HUES64 (cell line): ENCODE measurements at regions not wholly inside any gene's neighbourhood (a gene's known extent, or its start where the extent isn't known, plus 50 kb on each side); places are given as distances from the start of the nearest gene placed in this dataset.
"Not testable (repeated sequence)": the region's sequence is repeated elsewhere in the genome, so short reads cannot be mapped to it uniquely, and the experiment has no call there.

ENCODE experiments used
- H3K27ac ChIP-seq: 2 replicates; pipeline ENCODE4 v1.7.0; 2013; ENCODE audit warnings: low read depth, low read length, inconsistent platforms
- H3K27me3 ChIP-seq: 2 replicates; pipeline ENCODE4 v1.6.1; 2013; ENCODE audit warnings: mild to moderate bottlenecking, low read length; ENCODE audit not compliant: insufficient read depth
- H3K36me3 ChIP-seq: 2 replicates; pipeline ENCODE4 v1.6.1; 2013; ENCODE audit warnings: mild to moderate bottlenecking, low read length; ENCODE audit not compliant: insufficient read depth
- H3K4me1 ChIP-seq: 2 replicates; pipeline ENCODE4 v1.6.1; 2013; ENCODE audit warnings: mild to moderate bottlenecking, low read length, moderate library complexity; ENCODE audit not compliant: insufficient read depth
- H3K4me3 ChIP-seq: 2 replicates; pipeline ENCODE4 v1.5.1; 2013; ENCODE audit warnings: mild to moderate bottlenecking, low read length, moderate library complexity
- H3K9ac ChIP-seq: 2 replicates; pipeline ENCODE4 v1.6.1; 2013; ENCODE audit warnings: mild to moderate bottlenecking, low read depth, low read length
- H3K9me3 ChIP-seq: 2 replicates; pipeline ENCODE4 v1.6.1; 2013; ENCODE audit warnings: low read depth, low read length; ENCODE audit not compliant: insufficient read depth
- WGBS: fragments of 150-250, 120-280 bp; methylation state at CpG from one replicate; pipeline ENCODE4 v1.1.7; 2013; ENCODE audit warnings: missing lambda C conversion rate; 5-methylcytosine and 5-hydroxymethylcytosine counted together

- Histone ChIP-seq H3K9me3 (peaks cover 17% of the 10 kb centered on the region; the same call in 1 of the 2 replicates), H3K27ac (no peak overlapping the region), H3K36me3 (no peaks in the 10 kb centered on the region), H3K4me3 (no peak overlapping the region), H3K4me1 (no peaks in the 10 kb centered on the region), H3K9ac (no peak overlapping the region), H3K27me3 (no peaks in the 10 kb centered on the region)
- WGBS: 88% methylated on average over 1 of the region's 1 CpG
These were observed 52.2 kb upstream of the PAX3 start for GRCh38 chr2:222351035-222351434.

- WGBS: 95% methylated on average over 1 of the region's 4 CpGs
These were observed 54.2 kb upstream of the PAX3 start for GRCh38 chr2:222352981-222353380.

GRCh38 chr2:222353993-222354392 lies 55.2 kb upstream of the PAX3 start:
- no peaks in the 10 kb centered on the region for H3K36me3 ChIP-seq
- H3K27ac ChIP-seq: no peak overlapping the region
- WGBS: 91% methylated on average over 3 of the region's 3 CpGs
- H3K27me3 ChIP-seq: no peaks in the 10 kb centered on the region
- H3K4me3 ChIP-seq: no peak overlapping the region
- no peak overlapping the region for H3K9ac ChIP-seq
- H3K9me3 ChIP-seq: peaks cover 17% of the 10 kb centered on the region; the same call in 1 of the 2 replicates
- no peaks in the 10 kb centered on the region for H3K4me1 ChIP-seq

More at GRCh38 chr2:222352981-222353380, 54.2 kb upstream of the PAX3 start:
- peaks cover 17% of the 10 kb centered on the region; the same call in 1 of the 2 replicates for H3K9me3 ChIP-seq
- no peak overlapping the region for H3K9ac ChIP-seq
- H3K36me3 ChIP-seq: no peaks in the 10 kb centered on the region
- H3K4me1 ChIP-seq: no peaks in the 10 kb centered on the region
- H3K4me3 ChIP-seq: no peak overlapping the region
- no peaks in the 10 kb centered on the region for H3K27me3 ChIP-seq
- H3K27ac ChIP-seq: no peak overlapping the region

- Histone ChIP-seq H3K27ac (no peak overlapping the region), H3K27me3 (no peaks in the 10 kb centered on the region), H3K36me3 (no peaks in the 10 kb centered on the region), H3K9ac (no peak overlapping the region), H3K9me3 (peaks cover 11% of the 10 kb centered on the region; the same call in 1 of the 2 replicates), H3K4me1 (no peaks in the 10 kb centered on the region), H3K4me3 (no peak overlapping the region)
These were observed 57.1 kb upstream of the PAX3 start for GRCh38 chr2:222355860-222356259.

GRCh38 chr2:222357930-222358329 lies 59.1 kb upstream of the PAX3 start:
- Histone ChIP-seq H3K27me3 (no peaks in the 10 kb centered on the region), H3K36me3 (no peaks in the 10 kb centered on the region), H3K9ac (no peak overlapping the region), H3K27ac (no peak overlapping the region), H3K4me1 (no peaks in the 10 kb centered on the region), H3K4me3 (no peak overlapping the region), H3K9me3 (no peaks in the 10 kb centered on the region)
- WGBS: 100% methylated on average over 1 of the region's 1 CpG

DNA sequence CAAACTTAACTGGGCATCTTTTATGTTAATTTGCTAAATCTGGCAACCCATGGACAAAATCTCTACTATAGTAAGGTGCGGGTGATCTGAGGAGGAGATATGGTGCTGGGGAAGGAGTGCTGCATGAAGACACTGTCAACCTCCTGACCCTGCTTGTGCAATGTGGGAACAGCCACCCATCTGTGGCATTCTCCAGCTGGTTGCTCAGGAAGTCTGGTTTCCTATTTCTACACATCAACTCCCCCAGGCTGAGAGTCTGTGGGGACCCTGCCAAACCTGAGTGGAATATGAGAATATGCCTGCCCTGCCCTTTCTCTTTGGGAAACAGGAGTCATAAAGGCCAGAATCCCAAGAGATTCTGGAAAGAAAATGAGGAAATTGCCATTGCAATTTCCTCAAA lies 60.1 kb upstream of the PAX3 start:
- Histone ChIP-seq H3K27ac (no peak overlapping the region), H3K27me3 (no peaks in the 10 kb centered on the region), H3K4me1 (no peaks in the 10 kb centered on the region), H3K9me3 (no peaks in the 10 kb centered on the region), H3K36me3 (no peaks in the 10 kb centered on the region), H3K9ac (no peak overlapping the region), H3K4me3 (no peak overlapping the region)
- 100% methylated on average over 1 of the region's 1 CpG for WGBS

DNA sequence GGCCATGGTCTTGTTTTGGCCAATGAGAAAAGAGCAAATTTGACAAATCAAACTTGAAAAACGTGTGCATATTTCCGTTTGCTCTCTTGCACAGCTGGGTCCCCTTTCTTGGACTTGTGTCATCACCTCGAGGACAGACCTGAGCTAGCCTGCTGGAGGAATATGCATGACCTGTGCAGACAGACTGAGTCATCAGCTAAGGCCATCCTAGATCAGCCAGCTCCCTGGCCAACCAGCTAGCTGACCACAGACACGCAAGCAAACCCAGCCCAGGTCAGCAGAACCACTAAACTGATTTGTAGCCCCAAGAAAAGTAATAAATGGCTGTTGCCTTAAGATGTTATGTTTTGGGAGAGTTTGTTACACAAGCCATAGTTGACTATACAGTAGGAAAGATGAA lies 61.3 kb upstream of the PAX3 start:
- Histone ChIP-seq H3K9me3 (no peaks in the 10 kb centered on the region), H3K9ac (no peak overlapping the region), H3K36me3 (no peaks in the 10 kb centered on the region), H3K27ac (no peak overlapping the region), H3K27me3 (no peaks in the 10 kb centered on the region), H3K4me3 (no peak overlapping the region), H3K4me1 (no peaks in the 10 kb centered on the region)
- WGBS: 89% methylated on average over 4 of the region's 4 CpGs

DNA sequence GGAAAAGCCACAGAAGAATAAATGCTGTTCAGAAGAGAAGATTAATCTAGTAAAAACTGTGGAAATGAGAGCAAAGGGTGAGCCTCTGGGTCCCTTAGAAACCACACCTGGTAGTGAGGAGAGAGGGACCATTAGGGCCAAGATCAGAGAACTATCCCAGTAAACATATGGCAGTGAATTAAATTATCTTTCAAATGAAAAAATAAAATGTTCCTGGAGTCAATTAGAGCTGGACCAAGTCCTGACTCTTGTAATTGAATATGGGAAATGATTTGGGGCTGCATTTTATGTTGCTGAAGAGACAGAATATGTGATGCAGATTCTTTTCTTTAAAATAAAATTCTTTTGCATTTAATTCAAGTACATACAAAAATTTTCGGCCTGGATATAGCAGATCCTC lies 62.2 kb upstream of the PAX3 start:
- Histone ChIP-seq H3K27ac (no peak overlapping the region), H3K4me3 (no peak overlapping the region), H3K9me3 (no peaks in the 10 kb centered on the region), H3K27me3 (no peaks in the 10 kb centered on the region), H3K9ac (no peak overlapping the region), H3K36me3 (no peaks in the 10 kb centered on the region), H3K4me1 (no peaks in the 10 kb centered on the region)
- WGBS: no CpG with 5 or more reads among the region's 1 CpG

DNA sequence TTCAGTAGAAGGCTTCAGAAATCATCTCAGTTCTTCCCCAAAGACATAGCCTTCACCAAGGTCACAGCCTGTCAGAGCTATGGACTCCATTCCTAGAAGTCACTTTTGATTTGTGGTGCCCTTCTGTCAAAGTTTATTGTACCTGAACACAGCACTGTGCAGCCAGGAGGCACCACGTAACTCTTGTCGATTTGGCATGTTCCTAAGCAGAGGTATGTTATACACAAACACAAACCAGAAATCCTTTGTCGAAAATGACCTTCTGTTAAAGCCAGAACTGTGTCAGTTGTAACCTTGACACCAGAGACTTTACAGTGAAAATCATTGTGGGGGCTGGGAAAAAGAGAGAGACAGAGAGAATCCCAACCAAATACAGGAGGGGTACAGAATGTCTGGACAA lies 62.6 kb upstream of the SGPP2 start:
- Histone ChIP-seq H3K36me3 (no peaks in the 10 kb centered on the region), H3K27me3 (no peaks in the 10 kb centered on the region), H3K4me1 (no peaks in the 10 kb centered on the region), H3K9me3 (no peaks in the 10 kb centered on the region), H3K4me3 (no peak overlapping the region), H3K9ac (no peak overlapping the region), H3K27ac (no peak overlapping the region)
- 99% methylated on average over 3 of the region's 3 CpGs for WGBS

- H3K36me3 ChIP-seq: no peaks in the 10 kb centered on the region
- no peaks in the 10 kb centered on the region for H3K27me3 ChIP-seq
- H3K9me3 ChIP-seq: no peaks in the 10 kb centered on the region
- H3K9ac ChIP-seq: no peak overlapping the region
- no peak overlapping the region for H3K4me3 ChIP-seq
- 91% methylated on average over 1 of the region's 2 CpGs for WGBS
- H3K4me1 ChIP-seq: no peaks in the 10 kb centered on the region
- no peak overlapping the region for H3K27ac ChIP-seq
These were observed 62.0 kb upstream of the SGPP2 start for GRCh38 chr2:222362336-222362735.

GRCh38 chr2:222364285-222364895 lies 60.0 kb upstream of the SGPP2 start:
- H3K4me3 ChIP-seq: no peak overlapping the region
- no peaks in the 10 kb centered on the region for H3K27me3 ChIP-seq
- no peak overlapping the region for H3K9ac ChIP-seq
- H3K9me3 ChIP-seq: no peaks in the 10 kb centered on the region
- 81% methylated on average over 3 of the region's 3 CpGs for WGBS
- H3K36me3 ChIP-seq: no peaks in the 10 kb centered on the region
- H3K27ac ChIP-seq: no peak overlapping the region
- H3K4me1 ChIP-seq: 0 out of 2 replicates have a peak, but pooled peaks cover 4% of the 10 kb centered on the region

GRCh38 chr2:222368280-222368679 lies 56.1 kb upstream of the SGPP2 start:
- not testable (repeated sequence) for H3K27me3 ChIP-seq, H3K9me3 ChIP-seq, H3K36me3 ChIP-seq, H3K4me1 ChIP-seq, H3K27ac ChIP-seq, H3K9ac ChIP-seq
- WGBS: 20% methylated on average over 8 of the region's 8 CpGs
- H3K4me3 ChIP-seq: peak overlapping the region; percentile 34
